Dermis blood vessel endothelial cell (primary cell): ENCODE measurements at regions not wholly inside any gene's neighbourhood (a gene's known extent, or its start where the extent isn't known, plus 50 kb on each side); places are given as distances from the start of the nearest gene placed in this dataset.
"Not testable (repeated sequence)": the region's sequence is repeated elsewhere in the genome, so short reads cannot be mapped to it uniquely, and the experiment has no call there.

Experiments
- DNase-seq: peaks from one replicate; pipeline ENCODE4 v3.0.0; 2010

- DNase-seq: peak; percentile 76
Observed at GRCh38 chr20:16801919-16802651, 53.9 kb downstream of the OTOR start.

GRCh38 chr20:16802652-16802935, 54.4 kb downstream of the OTOR start:
- no peak for DNase-seq

DNA sequence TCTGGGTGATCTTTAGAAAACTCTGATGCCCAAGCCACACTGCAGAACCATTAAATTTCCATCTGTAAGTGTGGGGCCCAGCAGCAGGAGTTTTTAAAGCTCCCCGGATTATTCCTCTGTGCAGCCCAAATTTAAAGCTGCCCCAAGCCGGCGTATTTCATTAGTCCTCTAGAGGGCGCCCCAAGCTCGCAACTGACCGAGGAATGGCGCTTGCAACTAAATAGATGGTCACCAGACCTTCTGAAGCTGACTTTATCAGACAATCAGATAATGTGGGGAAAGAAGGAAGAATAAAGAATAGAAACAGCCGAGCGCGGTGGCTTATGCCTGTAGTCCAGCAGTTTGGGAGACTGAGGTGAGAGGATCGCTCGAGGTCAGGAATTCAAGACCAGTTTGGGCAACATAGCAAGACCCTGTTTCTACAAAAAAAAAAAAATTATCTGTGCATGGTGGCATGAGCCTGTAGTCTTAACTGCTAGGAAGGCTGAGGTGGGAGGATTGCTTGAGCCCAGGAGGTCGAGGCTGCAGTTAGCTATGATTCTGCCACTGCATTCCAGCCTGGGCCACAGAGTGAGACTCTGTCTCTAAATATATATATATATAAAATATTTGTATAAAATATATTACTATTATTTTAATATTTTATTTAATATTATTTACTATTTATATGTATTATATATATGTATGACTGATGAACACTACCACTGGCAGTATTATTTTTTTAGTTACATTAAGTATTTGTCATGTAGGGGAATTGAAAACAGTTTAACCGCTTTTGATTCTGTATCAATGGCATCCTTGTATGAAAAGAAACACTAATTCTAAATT, 56.0 kb downstream of the OTOR start:
- DNase-seq: peak; percentile 69

DNA sequence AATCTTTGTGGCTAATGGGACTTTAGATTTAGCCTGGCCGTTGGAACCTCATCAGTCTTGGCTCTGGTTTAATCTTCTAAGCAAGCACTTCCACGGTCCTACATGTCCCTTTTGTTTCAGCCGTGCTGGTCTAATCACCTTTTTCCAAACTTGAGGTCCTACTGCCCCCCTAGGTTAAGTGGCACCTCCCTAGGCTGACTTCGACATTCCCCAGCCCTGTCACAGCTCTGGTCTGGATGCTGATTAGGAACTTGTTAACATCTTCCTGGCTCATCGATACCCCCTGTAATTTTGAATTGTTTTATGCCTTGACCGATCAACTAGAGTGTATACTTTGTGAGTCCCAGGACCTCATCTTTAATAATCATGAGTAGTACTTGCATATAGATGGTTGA, 56.6 kb downstream of the OTOR start:
- no peak for DNase-seq

DNA sequence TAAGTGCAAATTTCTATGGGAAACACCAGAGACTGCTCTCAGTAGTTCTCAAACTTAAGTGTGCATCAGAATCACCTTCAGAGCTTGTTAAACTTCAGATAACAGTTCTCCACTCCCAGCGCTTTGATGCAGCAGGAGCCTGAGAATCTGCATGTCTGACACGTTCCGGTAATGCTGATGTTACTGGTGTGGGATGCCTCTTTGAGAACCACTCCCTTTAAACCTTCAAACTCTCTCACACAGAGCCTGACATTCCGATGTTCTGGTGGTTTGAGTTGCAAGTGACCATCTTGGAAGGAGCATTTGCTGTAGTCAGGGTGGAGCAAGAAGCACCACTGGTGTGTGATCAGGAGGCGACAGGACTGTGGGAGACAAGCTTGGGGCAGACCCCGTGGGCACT, 57.9 kb downstream of the OTOR start:
- DNase-seq: no peak

GRCh38 chr20:16806886-16807285, 58.7 kb downstream of the OTOR start:
- no peak for DNase-seq

- DNase-seq: no peak
Observed at GRCh38 chr20:16808796-16809195, 60.6 kb downstream of the OTOR start.

DNA sequence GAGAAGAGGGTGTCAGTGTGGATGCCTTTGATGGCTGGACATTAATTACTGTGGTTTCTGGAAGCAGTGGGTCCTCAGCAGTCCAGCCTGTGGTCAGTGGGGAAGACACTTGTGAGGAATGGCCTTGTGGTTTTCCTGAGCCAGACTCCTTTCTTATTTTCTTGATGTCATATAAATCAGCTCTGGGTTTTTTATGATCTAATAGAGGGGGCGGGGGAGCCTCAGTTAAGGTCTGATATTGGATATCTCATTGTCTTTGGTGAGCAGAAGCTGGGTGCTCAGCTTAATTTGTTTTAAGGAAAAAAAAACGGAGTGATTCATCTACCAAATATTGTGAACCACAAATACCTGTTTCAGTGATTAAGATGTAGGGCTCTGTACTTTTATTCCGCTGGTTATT, 62.1 kb downstream of the OTOR start:
- no peak for DNase-seq

- DNase-seq: no peak
Observed at GRCh38 chr20:16816192-16816591, 68.0 kb downstream of the OTOR start.

DNA sequence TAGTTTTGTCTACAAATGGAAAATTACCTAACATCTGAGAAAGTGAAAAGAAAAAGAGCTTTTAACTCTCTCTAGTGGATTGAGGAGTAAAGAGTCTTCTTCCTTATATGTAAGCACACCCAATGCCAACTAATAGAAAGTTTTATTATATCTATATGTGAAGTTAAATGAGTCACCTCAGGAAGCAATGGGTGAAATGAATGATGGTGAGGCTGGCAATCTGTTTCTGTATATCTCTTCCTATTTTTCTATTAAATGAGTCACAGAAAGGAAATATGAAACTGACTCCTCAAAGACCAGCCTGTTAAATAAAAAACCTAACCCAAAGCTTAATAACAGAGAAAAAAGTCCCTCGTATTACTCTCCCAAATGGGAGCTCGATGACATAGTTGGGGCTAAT, 71.3 kb downstream of the OTOR start:
- no peak for DNase-seq

GRCh38 chr20:16821211-16822089, 73.3 kb downstream of the OTOR start:
- peak; percentile 66 for DNase-seq

- DNase-seq: no peak
Observed at GRCh38 chr20:16824664-16825063, 76.5 kb downstream of the OTOR start.

DNA sequence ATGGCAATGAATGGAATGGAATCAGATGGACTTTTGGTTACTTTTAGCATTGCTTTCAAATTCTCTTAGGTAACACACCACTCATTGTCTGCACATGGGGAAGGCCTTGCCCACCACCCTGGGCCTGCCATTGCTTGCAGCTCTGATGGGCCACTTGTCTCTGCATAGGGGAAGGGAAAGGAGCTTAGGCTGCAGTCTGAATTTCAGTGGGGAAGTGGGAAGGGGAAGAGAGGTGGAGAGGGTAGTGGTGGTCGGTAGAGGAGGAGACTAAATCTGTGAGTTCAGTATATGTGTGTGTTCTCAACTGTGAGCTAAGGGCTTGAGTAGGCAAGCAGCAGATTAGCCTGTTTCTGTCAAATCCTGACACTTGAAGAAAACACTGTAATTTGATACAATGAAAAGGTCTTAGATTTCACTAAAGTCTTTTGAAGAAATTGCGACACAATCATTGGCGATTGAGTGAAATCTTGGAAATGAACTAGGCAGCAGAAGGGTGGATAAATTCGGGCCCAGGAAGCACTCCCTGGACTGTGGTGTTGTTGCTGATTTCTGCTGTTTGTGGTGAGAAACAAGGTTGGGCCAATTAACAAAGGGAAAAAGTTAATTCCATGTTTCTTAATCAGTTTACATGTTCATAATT, 80.6 kb downstream of the OTOR start:
- DNase-seq: no peak

DNA sequence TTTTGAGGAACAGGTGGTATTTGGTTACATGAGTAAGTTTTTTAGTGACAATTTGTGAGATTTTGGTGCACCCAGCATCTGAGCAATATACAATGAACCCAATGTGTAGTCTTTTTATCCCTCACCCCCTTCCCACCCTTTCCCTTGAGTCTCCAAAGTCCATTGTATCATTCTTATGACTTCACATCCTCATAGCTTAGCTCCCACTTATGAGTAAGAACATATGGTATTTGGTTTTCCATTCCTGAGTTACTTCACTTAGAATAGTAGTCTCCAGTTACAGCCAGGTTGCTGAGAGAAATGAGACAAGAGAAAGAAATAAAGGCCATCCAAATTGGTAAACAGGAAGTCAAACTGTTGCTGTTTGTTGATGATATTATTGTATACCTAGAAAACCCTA, 87.5 kb downstream of the OTOR start:
- not testable (repeated sequence) for DNase-seq

- DNase-seq: no peak
Observed at GRCh38 chr20:16842486-16843120, 94.4 kb downstream of the OTOR start.

DNA sequence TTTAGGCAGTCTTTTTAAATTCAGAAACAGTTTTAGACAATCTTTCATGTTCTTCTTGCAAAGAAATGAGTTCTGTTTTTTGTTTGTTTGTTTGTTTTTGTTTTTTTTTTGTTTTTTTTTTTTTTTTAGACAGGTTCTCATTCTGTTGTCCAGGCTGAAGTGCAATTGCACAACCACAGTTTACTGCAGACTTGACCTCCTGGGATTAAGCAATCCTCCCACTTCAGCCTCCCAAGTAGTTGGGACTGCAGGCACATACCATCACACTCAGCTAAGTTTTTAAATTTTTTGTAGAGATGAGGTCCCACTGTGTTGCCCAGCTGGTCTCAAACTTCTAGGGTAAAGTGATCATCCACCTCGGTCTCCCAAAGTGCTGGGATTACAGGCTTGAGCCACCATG, 96.2 kb downstream of the OTOR start:
- DNase-seq: no peak

- no peak for DNase-seq
Observed at GRCh38 chr20:16846006-16846405, 97.8 kb downstream of the OTOR start.

DNA sequence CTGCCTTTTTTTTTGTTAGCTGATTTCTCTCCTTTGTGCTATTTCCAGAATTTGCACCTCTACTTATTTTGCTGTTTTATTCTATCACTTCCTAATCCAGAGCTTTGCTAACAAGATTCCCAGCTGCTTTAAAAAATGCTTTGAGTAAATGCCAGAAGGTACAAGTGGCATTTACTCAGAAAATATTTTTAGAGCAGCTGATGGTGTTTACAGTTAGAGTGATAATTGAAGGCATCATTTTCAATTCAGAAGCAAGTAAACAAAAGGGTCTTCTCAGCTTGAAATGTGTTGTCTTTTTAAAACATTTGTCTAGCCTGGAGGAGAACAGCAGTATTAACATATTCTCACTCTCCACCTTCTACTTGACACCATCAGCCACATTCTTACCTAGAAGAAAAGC, 99.9 kb downstream of the OTOR start:
- DNase-seq: no peak

- no peak for DNase-seq
Observed at GRCh38 chr20:16848526-16848925, 100.4 kb downstream of the OTOR start.

DNA sequence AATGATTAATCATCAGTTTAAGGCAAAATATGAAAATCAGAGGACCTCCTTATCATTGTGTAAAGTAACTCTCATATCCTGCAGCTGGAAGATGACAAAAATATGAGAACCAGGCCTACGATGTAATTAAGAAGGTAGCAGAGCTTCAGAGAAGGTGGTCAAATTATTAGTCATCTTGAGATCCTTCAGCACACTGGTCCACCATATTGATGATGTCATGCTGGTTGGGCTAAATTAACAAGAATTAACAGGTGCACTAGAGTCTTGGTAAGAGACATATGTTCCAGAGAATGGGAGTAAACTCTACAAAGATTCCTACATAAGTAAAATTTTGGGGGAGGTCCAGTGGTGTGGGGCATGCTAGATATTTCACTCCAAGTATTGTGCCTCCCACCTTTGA, 112.8 kb downstream of the OTOR start:
- DNase-seq: no peak

DNA sequence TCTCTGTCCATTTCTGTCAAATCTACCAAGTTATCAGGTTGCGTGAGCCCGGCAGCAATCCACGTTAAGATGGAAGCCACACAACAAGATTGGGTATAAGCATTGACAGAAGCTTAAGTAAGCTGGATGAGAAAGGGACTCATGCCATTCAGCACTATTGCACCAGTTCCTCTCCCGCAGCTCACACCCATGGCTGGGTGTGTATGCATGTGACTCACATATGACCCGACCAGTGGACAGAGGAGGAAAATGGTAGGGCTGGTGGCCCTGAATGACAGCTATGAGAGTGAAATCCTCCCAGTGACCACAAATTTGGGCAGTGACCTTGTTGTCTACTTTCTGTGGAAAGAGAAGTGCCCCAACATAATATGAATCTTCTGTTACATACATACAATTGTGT, 113.5 kb downstream of the OTOR start:
- DNase-seq: no peak

DNA sequence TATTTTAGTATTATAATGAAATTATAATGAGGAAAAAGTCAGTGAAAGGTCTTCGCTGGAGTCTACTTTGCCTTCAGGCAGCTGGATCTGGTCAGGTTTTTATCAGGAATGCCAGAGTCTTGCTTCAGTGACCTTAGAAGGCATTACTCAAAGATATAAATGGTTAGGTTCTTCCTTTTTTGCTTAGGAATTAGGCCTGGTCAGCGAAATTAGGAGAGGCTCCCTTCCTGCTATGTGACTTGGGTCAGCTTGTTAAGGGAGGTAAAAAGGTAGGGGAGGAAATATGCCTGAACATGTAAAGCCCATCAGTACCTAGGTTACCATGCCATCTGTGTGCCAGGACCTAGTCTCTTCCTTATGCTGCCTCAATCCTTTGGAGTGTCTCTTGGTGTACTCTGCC, 115.1 kb downstream of the OTOR start:
- no peak for DNase-seq

- no peak for DNase-seq
Observed at GRCh38 chr20:16864069-16864468, 115.9 kb downstream of the OTOR start.
